CD4-positive, alpha-beta T cell (primary cell): ENCODE measurements at regions not wholly inside any gene's neighbourhood (a gene's known extent, or its start where the extent isn't known, plus 50 kb on each side); places are given as distances from the start of the nearest gene placed in this dataset.

ENCODE experiments used
- ATAC-seq: fragments of 200-7000 bp; cut with Tn5 transposase; one replicate; pipeline ENCODE4 v1.10.0; 2022; ENCODE audit warnings: mild to moderate bottlenecking; ENCODE audit not compliant: poor library complexity
- CTCF ChIA-PET: fragments of 350-600 bp; sonication (Branson Sonifier 250); formaldehyde crosslinking; loops from one replicate; lab custom pipeline; 2021; ENCODE audit warnings: antibody characterized with exemption, inconsistent platforms; lab: Charles Lee
- POLR2A ChIA-PET: fragments of 350-600 bp; sonication (Branson Sonifier 250); formaldehyde crosslinking; loops from one replicate; lab custom pipeline; 2021; ENCODE audit warnings: antibody characterized with exemption, inconsistent platforms; lab: Charles Lee
- DNase-seq, 14 experiments: peaks; one replicate each; pipeline ENCODE4 v3.0.0-alpha.2; 2013 to 2020; ENCODE audit warnings: mixed read lengths in 2 of 14
- H3K27ac ChIP-seq, 2 donors: one replicate each; pipeline versions ENCODE4 v1.5.1 to v1.7.0; 2013; ENCODE audit warnings: low read length in 2 of 2, low read depth in 1 of 2, mild to moderate bottlenecking in 1 of 2
- H3K27me3 ChIP-seq, 2 experiments: 1 replicate in 1 of 2; 2 replicates in 1 of 2; pipeline versions ENCODE4 v1.6.1 to v1.7.0; 2013; ENCODE audit warnings: low read length in 2 of 2, control low read depth in 1 of 2, mild to moderate bottlenecking in 1 of 2, moderate library complexity in 1 of 2; ENCODE audit not compliant: insufficient read depth in 2 of 2, control insufficient read depth in 1 of 2
- H3K36me3 ChIP-seq: one replicate; pipeline ENCODE4 v1.6.1; 2013; ENCODE audit warnings: low read length, control low read depth; ENCODE audit not compliant: insufficient read depth
- H3K4me1 ChIP-seq: one replicate; pipeline ENCODE4 v1.6.1; 2013; ENCODE audit warnings: low read length, control low read depth; ENCODE audit not compliant: insufficient read depth
- H3K4me3 ChIP-seq: one replicate; pipeline ENCODE4 v1.5.1; 2013; ENCODE audit warnings: mild to moderate bottlenecking, low read length, moderate library complexity
- H3K9me3 ChIP-seq, 2 experiments: 1 replicate in 1 of 2; 2 replicates in 1 of 2; pipeline versions ENCODE4 v1.6.1 to v1.7.0; 2013; ENCODE audit warnings: low read length in 2 of 2, mild to moderate bottlenecking in 2 of 2, control low read depth in 1 of 2, moderate library complexity in 1 of 2; ENCODE audit not compliant: control insufficient read depth in 1 of 2, insufficient read depth in 1 of 2
- H3K27ac Mint-ChIP-seq: one replicate; pipeline ENCODE4 v1.8.0; 2020; ENCODE audit warnings: mixed read lengths
- H3K27me3 Mint-ChIP-seq: one replicate; pipeline ENCODE4 v1.8.0; 2021; ENCODE audit warnings: mixed read lengths
- H3K36me3 Mint-ChIP-seq: one replicate; pipeline ENCODE4 v1.8.0; 2021; ENCODE audit warnings: low read depth, mixed read lengths
- H3K4me1 Mint-ChIP-seq: one replicate; pipeline ENCODE4 v1.8.0; 2021; ENCODE audit warnings: low read depth, mixed read lengths
- H3K4me3 Mint-ChIP-seq: one replicate; pipeline ENCODE4 v1.8.0; 2020; ENCODE audit warnings: mild to moderate bottlenecking, mixed read lengths
- H3K9me3 Mint-ChIP-seq: one replicate; pipeline ENCODE4 v1.8.0; 2020; ENCODE audit warnings: mixed read lengths
- CTCF ChIP-seq: fragments of 200-600 bp; IDR thresholded peaks from one replicate; pipeline ENCODE4 v1.8.0; 2022; ENCODE audit warnings: antibody characterized with exemption, mild to moderate bottlenecking
- intact Hi-C, 2 experiments: fragments of 100-400 bp; cut with DNase I in 1 of 2; cut with micrococcal nuclease in 1 of 2; formaldehyde crosslinking; loops; one replicate each; pipeline versions ENCODE4 v1.15.1 to v1.9.0; 2023 to 2025; cut with DNase I, micrococcal nuclease

DNA sequence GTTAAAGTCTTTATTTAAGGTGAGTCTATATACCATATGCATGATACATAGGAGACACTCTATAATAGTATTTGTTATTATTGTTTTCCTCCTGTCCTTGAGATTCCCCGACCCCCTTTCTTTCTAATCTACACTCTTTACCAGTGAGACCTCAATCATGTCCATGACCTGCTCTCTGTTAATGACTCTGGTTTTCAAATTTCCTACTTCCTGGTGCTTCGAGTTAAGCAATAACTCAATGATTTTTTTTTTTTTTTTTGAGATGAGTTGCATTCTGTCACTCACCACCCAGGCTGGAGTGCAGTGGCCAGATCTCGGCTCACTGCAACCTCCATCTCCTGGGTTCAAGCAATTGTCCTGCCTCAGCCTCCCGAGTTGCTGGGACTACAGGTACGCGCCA is 574.6 kb upstream of the SLC35B3 start:
- H3K36me3 Mint-ChIP-seq = no peaks in the 10 kb centered on the region
- H3K4me3 Mint-ChIP-seq = no peak overlapping the region
- H3K9me3 ChIP-seq = peaks cover 0 to 5% of the 10 kb centered on the region in 2 experiments
- ATAC-seq = no peak
- ChIA-PET POLR2A (no interaction called here), CTCF (no interaction called here)
- no peaks in the 10 kb centered on the region for H3K4me1 Mint-ChIP-seq
- H3K36me3 ChIP-seq = no peaks in the 10 kb centered on the region
- H3K27ac ChIP-seq = no peak overlapping the region
- no peak overlapping the region for H3K27ac Mint-ChIP-seq
- H3K27me3 ChIP-seq = no peaks in the 10 kb centered on the region
- H3K4me3 ChIP-seq = no peak overlapping the region
- intact Hi-C loops = no loop called here
- TF ChIP-seq CTCF = no peak
- no peaks in the 10 kb centered on the region for H3K4me1 ChIP-seq
- DNase-seq = no peak
- no peaks in the 10 kb centered on the region for H3K9me3 Mint-ChIP-seq
- H3K27me3 Mint-ChIP-seq = peaks cover 9% of the 10 kb centered on the region

- Mint-ChIP-seq H3K4me1 (no peaks in the 10 kb centered on the region), H3K27ac (no peak overlapping the region), H3K27me3 (peaks cover 17% of the 10 kb centered on the region), H3K36me3 (no peaks in the 10 kb centered on the region), H3K4me3 (no peak overlapping the region), H3K9me3 (no peaks in the 10 kb centered on the region)
- no peak for ATAC-seq
- Histone ChIP-seq H3K9me3 (peaks cover 0 to 5% of the 10 kb centered on the region in 2 experiments), H3K4me1 (no peaks in the 10 kb centered on the region), H3K4me3 (no peak overlapping the region), H3K36me3 (no peaks in the 10 kb centered on the region), H3K27me3 (no peaks in the 10 kb centered on the region), H3K27ac (no peak overlapping the region)
- CTCF ChIA-PET = no interaction called here
- TF ChIP-seq CTCF = no peak
- DNase-seq = no peak
- POLR2A ChIA-PET = no interaction called here
- intact Hi-C loops = no loop called here
These were observed 571.7 kb upstream of the SLC35B3 start for GRCh38 chr6:9007027-9007426.

GRCh38 chr6:9002833-9003232 is 567.5 kb upstream of the SLC35B3 start:
- Mint-ChIP-seq H3K9me3 (no peaks in the 10 kb centered on the region), H3K27ac (no peak overlapping the region), H3K27me3 (peaks cover 14% of the 10 kb centered on the region), H3K4me3 (no peak overlapping the region), H3K36me3 (no peaks in the 10 kb centered on the region), H3K4me1 (no peaks in the 10 kb centered on the region)
- ChIA-PET CTCF (no interaction called here), POLR2A (no interaction called here)
- Histone ChIP-seq H3K36me3 (no peaks in the 10 kb centered on the region), H3K4me1 (no peaks in the 10 kb centered on the region), H3K27ac (no peak overlapping the region), H3K27me3 (no peaks in the 10 kb centered on the region), H3K4me3 (no peak overlapping the region), H3K9me3 (peaks cover 0 to 8% of the 10 kb centered on the region in 2 experiments)
- intact Hi-C loops = no loop called here
- no peak for TF ChIP-seq CTCF
- ATAC-seq (no peak), DNase-seq (no peak)
